ENCODE measurements at regions not wholly inside any gene's neighbourhood (a gene's known extent, or its start where the extent isn't known, plus 50 kb on each side); places are given as distances from the start of the nearest gene placed in this dataset.

GRCh38 chr16:85209526-85210121, 97.4 kb upstream of the CIBAR2 start (continued):
- TF ChIP-seq, protein P1, sequence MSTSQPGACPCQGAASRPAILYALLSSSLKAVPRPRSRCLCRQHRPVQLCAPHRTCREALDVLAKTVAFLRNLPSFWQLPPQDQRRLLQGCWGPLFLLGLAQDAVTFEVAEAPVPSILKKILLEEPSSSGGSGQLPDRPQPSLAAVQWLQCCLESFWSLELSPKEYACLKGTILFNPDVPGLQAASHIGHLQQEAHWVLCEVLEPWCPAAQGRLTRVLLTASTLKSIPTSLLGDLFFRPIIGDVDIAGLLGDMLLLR (CRISPR knock-in tag; IDR thresholded peaks at IDR 0.05): 0 out of 2 replicates have a peak, but pooled peaks have one; percentile 26
- TF ChIP-seq ZNF549 (CRISPR knock-in tag; IDR thresholded peaks at IDR 0.05): no peak
- TF ChIP-seq ZKSCAN5 (CRISPR knock-in tag; IDR thresholded peaks at IDR 0.05): no peak
- TF ChIP-seq MYNN (CRISPR knock-in tag; IDR thresholded peaks at IDR 0.05; ENCODE audit: low read depth): no peak
- no peak for TF ChIP-seq ISL2 (CRISPR knock-in tag; IDR thresholded peaks at IDR 0.05)
- TF ChIP-seq, protein P2, sequence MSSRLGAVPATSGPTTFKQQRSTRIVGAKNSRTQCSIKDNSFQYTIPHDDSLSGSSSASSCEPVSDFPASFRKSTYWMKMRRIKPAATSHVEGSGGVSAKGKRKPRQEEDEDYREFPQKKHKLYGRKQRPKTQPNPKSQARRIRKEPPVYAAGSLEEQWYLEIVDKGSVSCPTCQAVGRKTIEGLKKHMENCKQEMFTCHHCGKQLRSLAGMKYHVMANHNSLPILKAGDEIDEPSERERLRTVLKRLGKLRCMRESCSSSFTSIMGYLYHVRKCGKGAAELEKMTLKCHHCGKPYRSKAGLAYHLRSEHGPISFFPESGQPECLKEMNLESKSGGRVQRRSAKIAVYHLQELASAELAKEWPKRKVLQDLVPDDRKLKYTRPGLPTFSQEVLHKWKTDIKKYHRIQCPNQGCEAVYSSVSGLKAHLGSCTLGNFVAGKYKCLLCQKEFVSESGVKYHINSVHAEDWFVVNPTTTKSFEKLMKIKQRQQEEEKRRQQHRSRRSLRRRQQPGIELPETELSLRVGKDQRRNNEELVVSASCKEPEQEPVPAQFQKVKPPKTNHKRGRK (CRISPR knock-in tag; IDR thresholded peaks at IDR 0.05): no peak
- 0 out of 2 replicates have a peak, but pooled peaks have one; percentile 35 for TF ChIP-seq ZMYM2 (CRISPR knock-in tag; IDR thresholded peaks at IDR 0.05)
- no peak for TF ChIP-seq RFXAP (CRISPR knock-in tag; IDR thresholded peaks at IDR 0.05; ENCODE audit: borderline replicate concordance)
- TF ChIP-seq TCF12 (IDR thresholded peaks at IDR 0.05): no peak
- TF ChIP-seq TCF12 (CRISPR knock-in tag; IDR thresholded peaks at IDR 0.05): no peak
- no peak for TF ChIP-seq ZNF7 (CRISPR knock-in tag; IDR thresholded peaks at IDR 0.05)
- TF ChIP-seq KLF13 (CRISPR knock-in tag; IDR thresholded peaks at IDR 0.05): no peak
- TF ChIP-seq, protein P3, sequence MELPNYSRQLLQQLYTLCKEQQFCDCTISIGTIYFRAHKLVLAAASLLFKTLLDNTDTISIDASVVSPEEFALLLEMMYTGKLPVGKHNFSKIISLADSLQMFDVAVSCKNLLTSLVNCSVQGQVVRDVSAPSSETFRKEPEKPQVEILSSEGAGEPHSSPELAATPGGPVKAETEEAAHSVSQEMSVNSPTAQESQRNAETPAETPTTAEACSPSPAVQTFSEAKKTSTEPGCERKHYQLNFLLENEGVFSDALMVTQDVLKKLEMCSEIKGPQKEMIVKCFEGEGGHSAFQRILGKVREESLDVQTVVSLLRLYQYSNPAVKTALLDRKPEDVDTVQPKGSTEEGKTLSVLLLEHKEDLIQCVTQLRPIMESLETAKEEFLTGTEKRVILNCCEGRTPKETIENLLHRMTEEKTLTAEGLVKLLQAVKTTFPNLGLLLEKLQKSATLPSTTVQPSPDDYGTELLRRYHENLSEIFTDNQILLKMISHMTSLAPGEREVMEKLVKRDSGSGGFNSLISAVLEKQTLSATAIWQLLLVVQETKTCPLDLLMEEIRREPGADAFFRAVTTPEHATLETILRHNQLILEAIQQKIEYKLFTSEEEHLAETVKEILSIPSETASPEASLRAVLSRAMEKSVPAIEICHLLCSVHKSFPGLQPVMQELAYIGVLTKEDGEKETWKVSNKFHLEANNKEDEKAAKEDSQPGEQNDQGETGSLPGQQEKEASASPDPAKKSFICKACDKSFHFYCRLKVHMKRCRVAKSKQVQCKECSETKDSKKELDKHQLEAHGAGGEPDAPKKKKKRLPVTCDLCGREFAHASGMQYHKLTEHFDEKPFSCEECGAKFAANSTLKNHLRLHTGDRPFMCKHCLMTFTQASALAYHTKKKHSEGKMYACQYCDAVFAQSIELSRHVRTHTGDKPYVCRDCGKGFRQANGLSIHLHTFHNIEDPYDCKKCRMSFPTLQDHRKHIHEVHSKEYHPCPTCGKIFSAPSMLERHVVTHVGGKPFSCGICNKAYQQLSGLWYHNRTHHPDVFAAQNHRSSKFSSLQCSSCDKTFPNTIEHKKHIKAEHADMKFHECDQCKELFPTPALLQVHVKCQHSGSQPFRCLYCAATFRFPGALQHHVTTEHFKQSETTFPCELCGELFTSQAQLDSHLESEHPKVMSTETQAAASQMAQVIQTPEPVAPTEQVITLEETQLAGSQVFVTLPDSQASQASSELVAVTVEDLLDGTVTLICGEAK (IDR thresholded peaks at IDR 0.05): no peak
- TF ChIP-seq, protein P3 (CRISPR knock-in tag; IDR thresholded peaks at IDR 0.05): no peak
- no peak for TF ChIP-seq ZNF468 (CRISPR knock-in tag; IDR thresholded peaks at IDR 0.05)
- no peak for TF ChIP-seq ARID2 (CRISPR knock-in tag; IDR thresholded peaks at IDR 0.05; ENCODE audit: borderline replicate concordance)
- TF ChIP-seq SNAPC2 (CRISPR knock-in tag; IDR thresholded peaks at IDR 0.05): no peak
- TF ChIP-seq, protein P4, sequence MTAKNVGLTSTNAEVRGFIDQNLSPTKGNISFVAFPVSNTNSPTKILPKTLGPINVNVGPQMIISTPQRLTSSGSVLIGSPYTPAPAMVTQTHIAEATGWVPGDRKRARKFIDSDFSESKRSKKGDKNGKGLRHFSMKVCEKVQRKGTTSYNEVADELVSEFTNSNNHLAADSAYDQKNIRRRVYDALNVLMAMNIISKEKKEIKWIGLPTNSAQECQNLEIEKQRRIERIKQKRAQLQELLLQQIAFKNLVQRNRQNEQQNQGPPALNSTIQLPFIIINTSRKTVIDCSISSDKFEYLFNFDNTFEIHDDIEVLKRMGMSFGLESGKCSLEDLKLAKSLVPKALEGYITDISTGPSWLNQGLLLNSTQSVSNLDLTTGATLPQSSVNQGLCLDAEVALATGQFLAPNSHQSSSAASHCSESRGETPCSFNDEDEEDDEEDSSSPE (CRISPR knock-in tag; IDR thresholded peaks at IDR 0.05): peak; percentile 75
- no peak for TF ChIP-seq ZNF816 (CRISPR knock-in tag; IDR thresholded peaks at IDR 0.05; ENCODE audit: borderline replicate concordance)
- TF ChIP-seq MTA1 (CRISPR knock-in tag; IDR thresholded peaks at IDR 0.05; ENCODE audit: borderline replicate concordance): no peak; the same call in 1 of the 2 replicates
